ENCODE measurements at regions not wholly inside any gene's neighbourhood (a gene's known extent, or its start where the extent isn't known, plus 50 kb on each side); places are given as distances from the start of the nearest gene placed in this dataset.

DNA sequence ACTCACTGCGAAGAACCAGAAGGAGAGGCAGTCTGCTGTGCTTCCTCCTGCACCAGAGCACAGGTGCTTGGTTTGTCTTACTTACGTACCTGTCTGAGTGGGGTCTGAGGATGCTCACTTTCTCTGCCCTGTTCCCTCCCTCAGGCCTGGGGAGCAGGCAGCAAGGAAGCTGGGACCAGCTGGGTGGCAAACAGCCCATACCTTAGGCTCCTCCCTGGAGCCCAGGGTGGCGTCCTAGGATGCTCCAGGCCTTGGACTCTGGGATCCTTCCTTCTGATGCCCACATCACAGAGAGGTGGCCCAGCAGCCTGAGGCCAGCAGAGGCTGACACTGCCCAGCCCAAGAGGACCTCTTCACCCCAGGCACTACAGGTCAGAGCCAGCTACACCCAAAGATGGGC lies 593.2 kb downstream of the BRD1 start:
- no peak overlapping the region for H3K9ac ChIP-seq (ENCODE audit: low read length)
- no peak overlapping the region for H3K27ac ChIP-seq (ENCODE audit: low read depth, low read length)
- H3K27me3 ChIP-seq (ENCODE audit: control insufficient read depth in 1 of 2, insufficient read depth in 2 of 2, low read length in 2 of 2), result peaks cover 0 to 23% of the 10 kb centered on the region in 2 donors
- H3K9me3 ChIP-seq (ENCODE audit: low read length), result no peaks in the 10 kb centered on the region
- no peaks in the 10 kb centered on the region for H3K36me3 ChIP-seq (ENCODE audit: insufficient read depth, low read length)
- no peak overlapping the region for H3K4me3 ChIP-seq (ENCODE audit: low read depth in 1 of 2, low read length in 2 of 2)
- no peaks in the 10 kb centered on the region for H3K4me1 ChIP-seq (ENCODE audit: insufficient read depth, low read length)

DNA sequence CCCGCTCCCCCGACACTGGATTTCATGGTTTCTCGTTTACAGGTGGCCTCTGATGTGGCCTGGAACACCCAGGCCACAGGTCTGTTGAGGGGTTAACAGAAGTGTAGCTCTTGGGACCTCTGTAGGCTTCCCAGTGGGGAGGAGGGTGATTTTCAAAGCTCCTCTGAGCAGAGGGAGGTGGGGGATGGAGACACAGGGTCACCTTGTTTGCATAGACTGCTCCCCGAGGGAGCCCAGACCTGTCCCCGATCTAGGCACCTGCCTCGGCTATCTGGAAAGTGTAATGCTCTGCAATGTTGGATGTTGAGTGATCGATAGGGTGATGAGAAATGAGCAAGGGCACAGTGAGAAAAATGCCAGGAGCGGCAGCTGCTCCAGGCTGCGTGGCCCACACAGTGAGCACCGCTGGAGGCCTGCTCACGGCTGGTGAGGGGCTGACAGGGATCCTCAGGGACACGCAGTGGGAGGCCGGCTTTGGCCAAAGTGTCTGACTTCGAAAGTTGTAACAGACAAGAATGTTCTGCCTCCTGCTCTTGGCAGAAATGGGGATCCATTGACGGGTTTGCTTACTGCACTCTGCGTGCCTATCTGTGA lies 594.1 kb downstream of the BRD1 start:
- no peaks in the 10 kb centered on the region for H3K36me3 ChIP-seq (ENCODE audit: insufficient read depth, low read length)
- no peak overlapping the region for H3K9ac ChIP-seq (ENCODE audit: low read length)
- H3K27ac ChIP-seq (ENCODE audit: low read depth, low read length), result no peak overlapping the region
- H3K27me3 ChIP-seq (ENCODE audit: control insufficient read depth in 1 of 2, insufficient read depth in 2 of 2, low read length in 2 of 2), result peaks cover 0 to 23% of the 10 kb centered on the region in 2 donors
- H3K4me1 ChIP-seq (ENCODE audit: insufficient read depth, low read length), result no peaks in the 10 kb centered on the region
- H3K9me3 ChIP-seq (ENCODE audit: low read length), result no peaks in the 10 kb centered on the region
- H3K4me3 ChIP-seq (ENCODE audit: low read depth in 1 of 2, low read length in 2 of 2), result no peak overlapping the region

DNA sequence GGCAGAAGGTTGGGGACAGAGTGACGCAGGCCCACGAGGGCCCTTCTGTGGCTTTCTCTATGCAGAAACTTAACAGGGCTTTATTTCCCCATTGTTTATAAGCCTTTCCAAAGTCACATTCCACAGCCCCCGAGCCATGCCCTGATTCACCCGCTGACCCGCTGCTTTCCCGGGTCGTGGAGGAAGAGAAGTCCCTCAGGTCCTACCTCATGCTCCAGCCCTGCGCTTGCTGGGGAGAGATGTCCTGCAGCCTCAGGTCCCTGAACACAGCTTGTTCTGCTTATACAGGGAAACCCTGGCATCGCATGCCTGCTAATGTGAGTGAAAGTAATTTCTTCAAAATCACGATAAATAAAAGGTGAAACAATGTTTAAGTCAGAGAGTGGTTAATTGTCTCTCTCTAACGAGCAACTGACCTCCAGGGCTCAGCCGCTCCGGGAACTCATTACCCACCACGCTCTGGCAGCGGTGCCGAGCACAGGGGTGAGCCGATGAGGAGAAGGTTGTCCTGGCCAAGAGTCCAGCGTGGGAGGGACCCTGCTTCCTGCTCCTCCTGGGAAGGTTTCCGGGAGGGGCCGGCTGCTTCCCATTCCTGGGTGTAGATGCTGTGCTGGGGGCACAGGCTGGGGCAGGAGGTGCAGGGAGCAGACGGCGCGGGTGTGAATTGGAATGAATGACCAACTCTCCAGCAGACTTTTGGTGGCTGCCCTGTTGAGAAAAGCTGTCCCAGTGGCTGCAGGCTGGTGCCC lies 595.2 kb downstream of the BRD1 start:
- Histone ChIP-seq H3K27ac (ENCODE audit: low read depth, low read length) (no peak overlapping the region), H3K36me3 (ENCODE audit: insufficient read depth, low read length) (no peaks in the 10 kb centered on the region), H3K27me3 (ENCODE audit: control insufficient read depth in 1 of 2, insufficient read depth in 2 of 2, low read length in 2 of 2) (peaks cover 0 to 19% of the 10 kb centered on the region in 2 donors), H3K4me1 (ENCODE audit: insufficient read depth, low read length) (no peaks in the 10 kb centered on the region), H3K9ac (ENCODE audit: low read length) (no peak overlapping the region), H3K4me3 (ENCODE audit: low read depth in 1 of 2, low read length in 2 of 2) (no peak overlapping the region), H3K9me3 (ENCODE audit: low read length) (no peaks in the 10 kb centered on the region)

DNA sequence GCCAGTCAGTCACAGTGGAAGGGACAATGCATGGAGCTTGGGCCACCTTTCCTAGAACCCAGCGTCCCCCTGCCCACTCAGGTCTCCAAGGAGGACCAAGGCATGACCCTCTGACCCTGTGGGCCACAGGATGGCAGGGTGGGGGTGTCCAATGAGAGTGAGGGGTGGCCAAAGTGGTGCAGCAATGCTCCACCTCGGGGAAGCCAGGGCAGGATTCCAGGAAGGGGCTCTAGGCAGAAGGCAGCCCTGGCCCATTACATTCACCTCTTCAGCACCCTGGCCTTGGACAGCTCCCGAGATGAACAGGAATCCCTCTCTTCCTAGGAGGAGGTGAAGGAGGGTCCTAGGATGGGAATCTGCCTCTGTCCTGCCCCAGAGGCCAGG lies 597.5 kb downstream of the BRD1 start:
- no peak overlapping the region for H3K27ac ChIP-seq (ENCODE audit: low read depth, low read length)

DNA sequence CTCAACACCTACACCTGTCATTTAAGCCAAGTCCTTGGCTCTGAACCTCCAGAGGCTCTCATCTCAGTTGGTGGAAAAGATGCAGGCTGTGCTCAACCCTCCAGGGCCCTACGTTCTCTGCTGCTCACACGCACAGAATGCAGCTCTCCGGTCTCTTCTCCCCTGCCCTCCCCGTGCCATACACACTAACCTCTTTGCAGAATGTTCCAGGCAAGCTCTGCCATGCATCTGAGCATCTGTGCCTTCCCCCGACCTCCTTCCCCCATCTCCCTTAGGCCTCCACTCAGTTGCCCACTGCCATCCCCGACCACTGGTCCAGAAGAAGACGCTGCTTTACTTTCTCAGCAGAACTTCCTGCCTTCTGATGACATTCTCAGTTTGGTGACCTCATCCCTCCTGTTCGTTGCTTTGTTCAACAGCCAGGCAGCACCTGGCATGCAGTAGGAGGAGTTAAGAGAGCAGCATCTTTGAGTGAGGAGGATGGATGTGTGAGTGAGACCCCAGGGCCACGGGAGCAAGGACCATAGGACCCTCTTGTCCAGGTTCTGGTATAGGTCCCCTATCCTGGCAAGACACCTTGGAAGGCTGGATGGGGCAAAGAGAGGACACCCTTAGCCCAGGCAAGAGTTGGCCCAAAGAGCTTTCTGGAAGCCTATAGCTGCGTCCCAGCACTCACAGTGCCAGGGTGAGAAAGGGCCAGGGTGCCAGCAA lies 598.0 kb downstream of the BRD1 start:
- Histone ChIP-seq H3K9ac (ENCODE audit: low read length) (no peak overlapping the region), H3K36me3 (ENCODE audit: insufficient read depth, low read length) (no peaks in the 10 kb centered on the region), H3K9me3 (ENCODE audit: low read length) (no peaks in the 10 kb centered on the region), H3K4me1 (ENCODE audit: insufficient read depth, low read length) (no peaks in the 10 kb centered on the region), H3K4me3 (ENCODE audit: low read depth in 1 of 2, low read length in 2 of 2) (no peak overlapping the region), H3K27ac (ENCODE audit: low read depth, low read length) (no peak overlapping the region), H3K27me3 (ENCODE audit: control insufficient read depth in 1 of 2, insufficient read depth in 2 of 2, low read length in 2 of 2) (peaks cover 0 to 12% of the 10 kb centered on the region in 2 donors)

More for the DNA sequence above, 597.5 kb downstream of the BRD1 start:
- no peak overlapping the region for H3K9ac ChIP-seq (ENCODE audit: low read length)
- no peaks in the 10 kb centered on the region for H3K9me3 ChIP-seq (ENCODE audit: low read length)
- H3K4me1 ChIP-seq (ENCODE audit: insufficient read depth, low read length), result no peaks in the 10 kb centered on the region
- no peaks in the 10 kb centered on the region for H3K36me3 ChIP-seq (ENCODE audit: insufficient read depth, low read length)
- H3K27me3 ChIP-seq (ENCODE audit: control insufficient read depth in 1 of 2, insufficient read depth in 2 of 2, low read length in 2 of 2), result peaks cover 0 to 12% of the 10 kb centered on the region in 2 donors
- no peak overlapping the region for H3K4me3 ChIP-seq (ENCODE audit: low read depth in 1 of 2, low read length in 2 of 2)

DNA sequence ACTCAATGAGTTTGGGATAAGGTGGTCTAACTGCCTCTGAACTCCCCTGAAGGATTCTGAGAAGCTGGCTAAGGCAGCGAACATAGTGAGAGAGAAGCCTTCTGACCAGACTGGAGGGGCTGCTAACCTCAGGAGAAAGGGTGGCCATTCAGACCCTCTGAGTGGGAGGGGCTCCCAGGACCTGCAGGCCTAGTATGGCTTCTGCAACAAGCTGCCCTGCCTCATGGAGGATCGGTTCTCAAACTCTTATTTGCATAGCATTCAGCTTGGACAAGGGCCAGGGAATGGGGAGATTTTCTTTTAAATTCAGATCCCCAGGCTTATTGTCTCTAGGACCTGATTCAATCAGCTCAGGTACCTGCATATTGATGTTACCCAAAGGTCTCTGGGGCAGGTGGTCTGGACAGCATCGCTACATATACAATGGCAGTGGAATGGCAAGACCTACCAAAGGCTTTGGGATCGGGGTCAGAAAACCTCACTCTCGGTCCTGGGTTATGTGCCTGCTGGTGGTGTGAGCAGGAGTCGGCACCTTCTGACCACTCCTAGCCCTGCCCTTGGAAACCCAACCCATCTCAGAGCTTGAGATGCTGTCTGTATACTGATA lies 599.1 kb downstream of the BRD1 start:
- Histone ChIP-seq H3K9me3 (ENCODE audit: low read length) (no peaks in the 10 kb centered on the region), H3K36me3 (ENCODE audit: insufficient read depth, low read length) (no peaks in the 10 kb centered on the region), H3K4me1 (ENCODE audit: insufficient read depth, low read length) (no peaks in the 10 kb centered on the region), H3K9ac (ENCODE audit: low read length) (no peak overlapping the region), H3K4me3 (ENCODE audit: low read depth in 1 of 2, low read length in 2 of 2) (no peak overlapping the region), H3K27ac (ENCODE audit: low read depth, low read length) (no peak overlapping the region), H3K27me3 (ENCODE audit: control insufficient read depth in 1 of 2, insufficient read depth in 2 of 2, low read length in 2 of 2) (peaks cover 0 to 7% of the 10 kb centered on the region in 2 donors)

DNA sequence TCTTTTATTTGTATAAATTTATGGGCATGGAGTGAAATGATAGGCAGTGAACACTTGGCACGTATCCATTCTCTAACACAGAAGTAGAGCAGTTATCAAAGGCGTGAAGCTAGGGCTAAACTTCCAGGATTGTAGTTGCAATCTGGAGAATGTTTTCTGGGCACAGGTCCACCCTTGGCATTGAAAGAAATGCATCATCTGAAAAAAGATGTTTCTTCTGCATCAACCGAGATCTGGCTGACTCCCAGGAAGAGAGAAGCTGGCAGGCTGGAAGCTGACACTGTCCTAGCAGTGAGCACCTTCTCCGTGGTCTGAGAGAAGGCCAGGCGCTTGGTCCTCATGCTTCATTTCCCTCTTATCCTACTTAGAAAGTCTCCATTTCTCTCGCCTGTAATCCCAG lies 600.0 kb downstream of the BRD1 start:
- Histone ChIP-seq H3K27ac (ENCODE audit: low read depth, low read length) (no peak overlapping the region), H3K4me1 (ENCODE audit: insufficient read depth, low read length) (no peaks in the 10 kb centered on the region), H3K9me3 (ENCODE audit: low read length) (no peaks in the 10 kb centered on the region), H3K4me3 (ENCODE audit: low read depth in 1 of 2, low read length in 2 of 2) (no peak overlapping the region), H3K9ac (ENCODE audit: low read length) (no peak overlapping the region), H3K36me3 (ENCODE audit: insufficient read depth, low read length) (no peaks in the 10 kb centered on the region), H3K27me3 (ENCODE audit: control insufficient read depth in 1 of 2, insufficient read depth in 2 of 2, low read length in 2 of 2) (peaks cover 0 to 6% of the 10 kb centered on the region in 2 donors)

DNA sequence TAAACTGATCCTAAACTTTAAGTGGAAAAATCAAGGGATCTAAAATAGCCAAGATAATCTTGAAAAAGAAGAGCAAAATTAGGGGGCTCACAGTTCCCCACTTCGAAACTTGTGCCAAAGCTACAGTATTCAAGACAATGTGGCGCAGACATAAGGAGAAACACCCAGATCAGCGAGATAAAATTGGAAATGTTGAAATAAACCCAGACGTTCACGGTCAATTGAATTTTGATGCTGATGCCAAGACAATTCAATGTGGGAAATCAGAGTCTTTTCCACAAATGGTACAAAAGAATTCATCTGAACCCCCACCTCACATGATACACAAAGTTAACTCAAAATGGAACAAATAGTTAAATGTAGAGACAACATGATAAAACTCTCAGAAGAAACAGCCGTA lies 601.6 kb downstream of the BRD1 start:
- no peak overlapping the region for H3K9ac ChIP-seq (ENCODE audit: low read length)
- H3K27ac ChIP-seq (ENCODE audit: low read depth, low read length), result no peak overlapping the region
- peaks cover 0 to 4% of the 10 kb centered on the region in 2 donors for H3K27me3 ChIP-seq (ENCODE audit: control insufficient read depth in 1 of 2, insufficient read depth in 2 of 2, low read length in 2 of 2)
- no peak overlapping the region for H3K4me3 ChIP-seq (ENCODE audit: low read depth in 1 of 2, low read length in 2 of 2)
- no peaks in the 10 kb centered on the region for H3K9me3 ChIP-seq (ENCODE audit: low read length)
- H3K4me1 ChIP-seq (ENCODE audit: insufficient read depth, low read length), result no peaks in the 10 kb centered on the region
- H3K36me3 ChIP-seq (ENCODE audit: insufficient read depth, low read length), result no peaks in the 10 kb centered on the region

DNA sequence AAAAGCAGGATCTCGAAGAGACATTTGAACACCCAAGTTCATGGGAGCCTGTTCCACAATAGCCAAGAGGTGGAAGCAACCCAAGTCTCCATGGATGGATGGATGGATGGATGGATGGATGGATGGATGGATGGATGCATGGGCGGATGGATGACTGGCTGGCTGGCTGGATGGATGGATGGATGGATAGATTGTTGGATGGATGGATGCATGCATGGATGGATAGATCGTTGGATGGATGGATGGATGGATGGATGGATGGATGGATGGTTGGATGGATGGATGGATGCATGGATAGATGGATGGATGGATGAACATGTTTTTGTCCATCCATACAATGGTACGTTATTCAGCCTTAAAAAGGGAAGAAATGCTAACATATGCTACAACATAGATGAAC lies 603.4 kb downstream of the BRD1 start:
- no peak overlapping the region for H3K27ac ChIP-seq (ENCODE audit: low read depth, low read length)
- peaks cover 3% of the 10 kb centered on the region for H3K9me3 ChIP-seq (ENCODE audit: low read length)
- no peaks in the 10 kb centered on the region for H3K27me3 ChIP-seq (ENCODE audit: control insufficient read depth in 1 of 2, insufficient read depth in 2 of 2, low read length in 2 of 2)
- H3K4me1 ChIP-seq (ENCODE audit: insufficient read depth, low read length), result no peaks in the 10 kb centered on the region
- H3K4me3 ChIP-seq (ENCODE audit: low read depth in 1 of 2, low read length in 2 of 2), result no peak overlapping the region
- H3K36me3 ChIP-seq (ENCODE audit: insufficient read depth, low read length), result no peaks in the 10 kb centered on the region
- H3K9ac ChIP-seq (ENCODE audit: low read length), result no peak overlapping the region

DNA sequence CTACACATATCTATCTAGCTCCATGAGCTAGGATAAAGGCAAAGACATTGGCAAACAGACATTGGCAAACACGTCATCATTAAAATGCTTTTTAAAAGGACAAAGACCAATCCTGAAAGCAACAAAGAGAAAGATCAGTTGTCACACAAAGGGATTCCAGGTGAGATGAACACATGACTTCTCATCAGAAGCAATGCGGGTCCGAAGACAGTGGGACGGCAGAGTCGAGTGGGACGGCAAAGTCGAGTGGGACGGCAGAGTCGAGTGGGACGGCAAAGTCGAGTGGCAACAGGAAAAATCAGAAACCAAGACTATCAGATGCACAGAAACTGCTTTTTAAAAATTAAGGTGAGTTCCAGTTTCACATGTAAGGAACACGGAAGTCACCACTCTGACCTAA lies 609.5 kb downstream of the BRD1 start:
- peaks cover 11% of the 10 kb centered on the region for H3K9me3 ChIP-seq (ENCODE audit: low read length)
- peaks cover 0 to 7% of the 10 kb centered on the region in 2 donors for H3K27me3 ChIP-seq (ENCODE audit: control insufficient read depth in 1 of 2, insufficient read depth in 2 of 2, low read length in 2 of 2)
- no peak overlapping the region for H3K27ac ChIP-seq (ENCODE audit: low read depth, low read length)
- no peaks in the 10 kb centered on the region for H3K4me1 ChIP-seq (ENCODE audit: insufficient read depth, low read length)
- H3K9ac ChIP-seq (ENCODE audit: low read length), result no peak overlapping the region
- no peaks in the 10 kb centered on the region for H3K36me3 ChIP-seq (ENCODE audit: insufficient read depth, low read length)
- H3K4me3 ChIP-seq (ENCODE audit: low read depth in 1 of 2, low read length in 2 of 2), result no peak overlapping the region

DNA sequence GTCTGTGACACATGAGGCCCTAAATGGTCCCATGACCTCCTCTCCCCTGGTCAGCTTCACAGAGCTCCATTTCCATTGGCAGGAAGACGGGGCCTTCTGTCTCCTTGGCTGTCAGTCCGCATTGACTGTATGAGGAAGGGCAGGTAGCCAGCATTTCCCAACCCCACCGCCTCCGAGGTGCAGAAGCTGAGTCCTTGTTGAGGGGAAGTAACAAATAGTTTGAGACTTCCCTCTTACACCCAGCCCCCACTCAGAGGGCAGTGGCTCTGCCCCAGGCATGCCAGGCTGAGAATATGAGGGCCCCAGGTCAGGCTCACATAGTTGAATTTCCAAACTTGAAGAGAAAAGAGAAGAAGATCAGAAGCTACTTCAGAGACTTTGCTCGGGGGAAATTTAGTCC lies 611.1 kb downstream of the BRD1 start:
- Histone ChIP-seq H3K36me3 (ENCODE audit: insufficient read depth, low read length) (no peaks in the 10 kb centered on the region), H3K9me3 (ENCODE audit: low read length) (peaks cover 11% of the 10 kb centered on the region), H3K27me3 (ENCODE audit: control insufficient read depth in 1 of 2, insufficient read depth in 2 of 2, low read length in 2 of 2) (peaks cover 0 to 7% of the 10 kb centered on the region in 2 donors), H3K27ac (ENCODE audit: low read depth, low read length) (no peak overlapping the region), H3K9ac (ENCODE audit: low read length) (no peak overlapping the region), H3K4me3 (ENCODE audit: low read depth in 1 of 2, low read length in 2 of 2) (no peak overlapping the region), H3K4me1 (ENCODE audit: insufficient read depth, low read length) (no peaks in the 10 kb centered on the region)
